GM21529 (cell line): ENCODE measurements at regions not wholly inside any gene's neighbourhood (a gene's known extent, or its start where the extent isn't known, plus 50 kb on each side); places are given as distances from the start of the nearest gene placed in this dataset.

ENCODE experiments used
- ATAC-seq: cut with Tn5 transposase; IDR thresholded peaks from one replicate; pipeline ENCODE4 v1.9.1; 2021; ENCODE audit not compliant: unreplicated experiment

DNA sequence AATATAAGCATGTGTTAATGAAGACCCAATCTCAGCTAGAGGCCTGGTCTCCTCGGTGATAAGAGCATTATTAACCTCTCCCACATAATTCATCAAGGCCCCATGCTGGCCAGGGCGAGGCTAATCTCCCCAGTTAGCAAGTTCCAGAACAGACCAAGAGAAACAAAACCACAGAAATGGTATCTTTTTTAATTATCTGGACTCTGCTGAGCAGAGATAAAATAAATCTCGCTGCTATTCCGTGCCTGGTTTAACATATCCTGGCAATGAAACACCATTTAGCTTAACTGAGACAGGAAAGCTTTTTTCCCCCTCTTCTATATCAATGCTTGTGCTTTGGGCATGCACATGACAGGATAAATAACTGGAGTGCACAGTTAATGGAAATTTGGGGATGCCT, 72.5 kb upstream of the ARHGEF3 start:
- no peak for ATAC-seq

DNA sequence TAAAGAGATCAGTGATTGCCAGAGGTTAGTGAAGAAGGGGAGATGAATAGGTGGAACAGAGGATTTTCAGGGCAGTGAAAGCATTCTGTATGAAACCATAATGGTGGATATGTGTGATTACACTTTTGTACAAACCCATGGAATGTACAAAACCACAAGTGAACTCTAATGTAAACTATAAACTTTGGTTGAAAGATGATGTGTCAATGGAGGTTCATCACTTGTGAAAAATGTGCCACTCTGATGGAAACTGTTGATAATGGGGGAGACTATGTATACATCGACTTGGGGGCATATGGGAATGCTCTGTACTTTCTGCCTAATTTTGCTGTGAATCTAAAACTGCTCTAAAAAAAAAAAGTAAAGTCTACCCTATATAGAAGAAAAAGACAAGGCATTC, 68.7 kb upstream of the ARHGEF3 start:
- no peak for ATAC-seq

DNA sequence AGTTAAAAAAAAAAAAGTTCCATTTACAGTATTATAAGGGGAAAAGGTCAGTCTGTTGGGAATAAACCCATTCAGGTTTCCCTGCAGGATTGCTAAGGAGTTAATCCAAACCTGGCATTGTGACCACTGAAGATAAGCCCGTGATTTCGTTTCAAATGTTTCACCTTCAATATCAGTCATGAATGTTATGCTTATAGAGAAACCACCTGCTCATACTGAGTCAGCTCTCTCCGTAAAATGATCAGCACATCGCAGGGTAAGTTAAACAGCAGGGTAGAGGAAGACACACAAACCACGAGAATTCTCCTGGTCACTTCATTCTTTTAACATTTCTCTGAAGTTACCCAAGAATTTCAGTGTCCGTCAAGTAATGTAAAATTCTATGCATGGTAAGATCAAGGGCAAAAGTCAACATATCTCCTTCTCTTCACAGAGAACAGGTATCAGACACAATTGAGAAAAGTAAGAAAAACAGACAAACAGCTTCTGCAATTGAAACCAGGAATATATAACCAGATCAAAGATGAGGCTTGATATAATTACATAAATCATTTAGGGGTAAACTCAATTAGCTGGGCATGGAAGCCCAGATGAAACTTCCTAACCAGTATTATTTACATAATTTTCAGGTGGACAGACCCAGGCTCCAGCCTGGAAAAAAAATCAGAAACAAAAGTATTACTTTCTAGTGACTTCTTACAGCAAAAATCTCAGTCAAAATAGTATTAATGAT, 67.6 kb upstream of the ARHGEF3 start:
- ATAC-seq, result no peak

DNA sequence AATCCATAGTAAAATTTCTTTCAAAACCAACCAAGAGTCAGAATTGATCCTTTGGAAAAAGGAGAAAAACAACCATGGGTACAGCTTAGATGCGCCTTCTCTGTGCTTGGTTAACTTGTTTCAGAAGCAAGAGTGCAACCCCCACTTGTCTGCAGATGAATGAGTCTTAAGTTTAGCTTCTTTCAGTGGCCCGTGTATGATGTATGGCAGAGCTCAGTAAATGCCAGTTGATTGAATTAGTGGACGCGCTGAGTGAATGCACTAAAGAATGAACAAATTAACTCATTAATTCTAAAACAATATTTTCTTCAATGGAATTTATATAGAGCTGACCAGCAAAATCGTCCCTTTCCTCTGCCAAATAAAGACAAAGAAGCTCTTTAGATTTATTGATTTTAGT, 67.0 kb upstream of the ARHGEF3 start:
- no peak for ATAC-seq

DNA sequence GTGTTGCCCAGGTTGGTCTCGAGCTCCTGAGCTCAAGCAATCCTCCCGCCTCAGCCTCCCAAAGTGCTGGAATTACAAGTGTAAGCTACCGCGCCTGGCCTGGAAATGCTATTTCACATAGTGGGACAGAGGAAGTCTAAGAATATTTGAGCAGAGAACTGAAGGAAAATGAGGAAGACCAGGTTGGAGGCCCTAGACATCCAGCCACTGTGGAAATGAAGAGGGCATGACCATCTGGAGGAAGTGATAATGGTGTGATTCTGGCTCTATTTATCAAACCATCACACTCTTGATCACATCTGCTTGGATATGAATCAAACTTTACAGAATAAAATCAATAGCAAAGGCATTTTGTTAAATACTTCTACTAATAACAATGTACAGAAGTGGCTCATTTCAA, 65.9 kb upstream of the ARHGEF3 start:
- ATAC-seq, result no peak

DNA sequence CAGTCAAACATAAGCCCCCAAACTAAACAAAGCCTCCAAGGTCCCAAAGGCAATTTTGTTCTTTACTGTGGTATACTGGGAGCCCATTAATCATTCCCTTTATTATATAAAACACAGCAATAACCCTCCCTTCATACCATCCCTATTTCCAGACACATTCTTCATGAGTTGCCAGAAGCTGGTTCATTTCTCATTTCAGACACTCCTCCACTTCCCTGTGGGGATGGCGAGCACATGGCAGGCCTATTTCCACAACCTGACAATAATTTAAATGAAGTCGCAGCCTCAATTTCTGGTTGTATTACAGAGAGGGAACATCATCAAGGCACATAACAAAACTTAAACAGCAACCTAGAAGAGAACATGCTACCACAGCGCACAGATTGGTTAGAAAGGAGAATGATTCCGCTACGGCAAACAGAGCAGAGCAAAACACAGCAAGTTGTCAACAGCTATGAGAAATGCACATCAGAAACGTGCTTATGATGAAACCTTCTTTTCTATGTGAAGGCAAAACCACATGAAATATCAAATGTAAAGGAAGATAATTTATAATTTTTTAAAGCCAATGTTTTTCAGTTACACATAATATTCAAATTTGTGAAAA, 63.3 kb upstream of the ARHGEF3 start:
- no peak for ATAC-seq

DNA sequence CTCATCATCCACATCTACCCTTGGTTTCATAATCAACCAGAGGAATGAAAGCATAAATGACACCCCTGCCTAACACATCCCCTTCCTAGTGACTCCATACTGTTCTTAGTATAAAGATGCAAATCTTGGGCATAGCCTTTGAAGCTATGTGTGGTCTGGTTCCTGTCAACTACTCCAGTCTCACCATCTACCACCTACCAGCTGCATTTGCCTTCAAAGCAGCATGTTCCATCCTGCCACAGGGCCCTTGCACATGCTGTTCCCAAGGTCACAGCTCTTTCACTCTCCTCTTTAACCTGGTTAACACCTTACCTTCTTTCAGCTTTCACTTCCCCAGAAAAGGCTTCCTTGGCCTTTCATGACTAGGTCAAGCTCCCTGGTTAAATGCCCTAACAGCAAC, 62.3 kb upstream of the ARHGEF3 start:
- ATAC-seq, result no peak

DNA sequence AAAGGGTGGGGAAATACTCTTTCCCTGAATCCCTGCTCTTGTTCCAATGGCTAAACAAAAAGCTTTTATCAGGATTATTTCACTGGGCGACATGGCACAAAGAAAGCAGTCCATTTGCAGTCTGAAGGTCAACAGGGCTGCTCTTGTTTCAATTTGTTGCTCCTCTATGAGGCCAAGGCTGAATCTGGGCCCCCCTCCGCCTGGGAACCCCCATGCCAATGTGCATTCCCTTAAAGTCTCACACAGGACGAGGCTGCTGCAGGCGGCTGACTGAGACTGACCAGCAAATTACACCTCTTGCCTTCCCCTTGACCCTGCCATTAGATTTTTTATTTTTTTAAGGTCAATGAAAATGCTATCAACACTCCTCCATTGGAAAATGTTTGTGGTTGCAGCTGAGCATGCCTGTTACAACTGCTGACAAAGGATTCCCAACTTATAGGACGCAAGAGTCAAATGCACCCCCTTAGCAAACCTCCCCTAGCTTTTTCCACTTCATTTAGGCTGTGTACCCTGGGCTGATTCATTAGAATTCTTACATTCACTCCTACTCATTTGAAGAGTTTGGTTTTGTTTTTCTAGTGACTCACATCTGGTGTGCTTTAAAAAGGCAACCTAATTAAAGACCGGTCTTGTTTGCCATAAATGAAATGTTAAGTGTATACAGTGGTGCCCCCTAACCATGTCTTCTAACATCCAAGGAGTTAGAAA, 60.8 kb upstream of the ARHGEF3 start:
- no peak for ATAC-seq

DNA sequence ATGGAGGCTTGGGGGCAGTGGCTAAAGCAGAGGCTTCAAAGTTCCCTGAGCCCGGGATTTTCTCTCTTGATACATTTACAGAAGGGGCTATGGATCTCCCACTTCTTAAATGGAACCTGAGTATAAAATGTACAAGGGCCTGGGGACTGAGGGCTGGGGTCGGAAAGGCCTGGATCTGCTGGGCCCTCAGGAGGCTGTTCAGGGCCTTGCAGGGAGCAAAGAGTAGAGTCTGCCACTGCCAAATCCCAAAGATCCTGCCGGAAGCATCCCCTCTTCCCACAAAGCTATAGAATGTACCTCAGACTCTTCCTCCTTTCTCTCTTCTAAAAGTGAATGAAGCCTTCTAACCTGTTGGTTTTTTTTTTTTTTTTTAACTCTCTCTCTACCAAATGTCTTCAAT, 59.8 kb upstream of the ARHGEF3 start:
- no peak for ATAC-seq

DNA sequence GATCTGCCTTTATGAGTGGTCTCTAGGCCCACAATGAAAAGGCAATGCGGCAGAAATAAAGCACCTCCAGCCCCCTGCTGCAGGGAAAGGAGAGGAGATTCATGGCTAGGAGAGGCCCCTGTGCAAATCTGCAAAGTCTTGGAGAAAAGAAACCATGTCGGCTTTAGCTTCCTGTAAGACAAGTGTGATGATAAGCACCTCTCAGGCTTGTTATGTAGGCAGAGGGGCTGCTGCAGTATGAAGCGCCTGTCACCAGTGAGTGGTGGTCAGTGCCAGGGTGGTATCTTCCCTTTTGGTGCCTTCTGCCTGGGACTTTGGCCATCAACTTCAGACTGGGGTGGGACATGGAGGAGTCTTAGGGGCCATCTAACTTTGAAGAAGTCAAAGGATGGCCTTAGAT, 59.2 kb upstream of the ARHGEF3 start:
- no peak for ATAC-seq

DNA sequence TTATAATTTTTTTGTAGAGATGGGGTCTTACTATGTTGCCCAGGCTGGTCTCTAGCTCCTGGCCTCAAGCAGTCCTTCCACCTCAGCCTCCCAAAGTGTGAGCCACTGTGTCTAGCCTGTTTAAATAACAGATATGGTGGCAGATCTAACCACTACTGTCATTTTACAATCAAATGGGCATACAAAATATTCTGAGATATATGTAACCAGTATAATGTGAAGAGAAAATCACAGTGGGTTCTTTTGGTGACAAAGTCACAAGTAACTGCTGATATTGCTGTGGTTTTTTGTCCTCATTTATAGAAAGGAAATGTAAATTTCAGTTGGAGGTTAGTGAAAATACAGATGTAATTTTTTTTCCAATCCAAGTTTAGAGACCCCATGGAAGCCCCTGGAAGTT, 58.6 kb upstream of the ARHGEF3 start:
- no peak for ATAC-seq

DNA sequence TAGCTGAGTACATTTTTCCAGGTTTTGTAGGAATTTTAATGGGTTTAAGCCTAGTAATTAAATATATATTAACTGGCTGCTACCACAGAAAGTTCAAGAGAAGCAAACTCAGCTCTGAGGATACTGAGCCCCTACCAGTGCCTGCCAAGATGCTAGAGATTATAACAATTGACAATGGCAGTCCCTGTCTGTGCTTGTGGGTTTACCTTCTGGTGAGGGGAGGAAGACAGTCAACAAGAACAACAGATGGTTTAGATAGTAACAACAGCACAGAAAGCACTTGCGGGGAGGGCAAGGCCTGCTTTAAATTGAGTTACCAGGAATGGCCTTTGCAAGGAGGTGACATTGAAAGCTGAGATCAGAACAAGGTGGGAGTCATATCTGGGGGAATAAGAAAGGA, 56.6 kb upstream of the ARHGEF3 start:
- ATAC-seq, result no peak

DNA sequence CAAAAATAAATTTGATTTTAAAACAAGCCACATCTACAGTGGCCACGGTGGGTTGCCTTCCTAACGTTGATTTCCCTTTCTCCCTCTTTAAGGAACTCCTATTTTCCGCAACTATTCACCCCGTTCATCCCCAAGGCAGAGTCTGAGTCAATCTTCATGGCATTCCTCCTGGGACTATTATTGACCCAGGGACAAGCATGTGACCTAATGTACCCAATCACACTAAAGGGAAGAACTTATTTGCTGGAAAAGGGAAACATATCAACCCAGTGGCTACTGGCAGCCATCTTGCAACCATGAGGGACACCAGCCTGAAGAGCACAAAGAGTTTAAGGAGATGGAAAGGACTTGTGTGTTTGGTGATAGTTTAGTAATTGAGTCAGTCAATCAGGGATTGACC, 55.4 kb upstream of the ARHGEF3 start:
- ATAC-seq, result no peak

DNA sequence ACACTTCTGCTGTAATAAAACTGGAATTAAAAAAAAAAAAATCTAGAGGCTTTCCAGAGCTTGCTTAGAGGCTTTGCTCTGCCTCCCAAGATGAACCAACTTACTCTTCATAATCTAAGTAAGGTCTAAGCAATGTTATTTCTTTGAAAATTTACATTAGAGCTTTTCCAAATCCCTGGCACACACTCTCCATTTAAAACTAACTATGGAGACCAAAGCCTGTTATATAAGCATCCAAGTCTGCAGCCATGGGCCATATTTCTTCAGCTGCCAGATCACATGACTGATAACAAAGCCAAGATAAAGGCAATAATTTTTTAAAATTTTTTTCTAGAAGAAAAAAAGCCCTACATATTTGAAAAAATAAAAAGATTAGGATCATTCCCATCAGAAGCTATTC, 55.0 kb upstream of the ARHGEF3 start:
- ATAC-seq, result no peak

DNA sequence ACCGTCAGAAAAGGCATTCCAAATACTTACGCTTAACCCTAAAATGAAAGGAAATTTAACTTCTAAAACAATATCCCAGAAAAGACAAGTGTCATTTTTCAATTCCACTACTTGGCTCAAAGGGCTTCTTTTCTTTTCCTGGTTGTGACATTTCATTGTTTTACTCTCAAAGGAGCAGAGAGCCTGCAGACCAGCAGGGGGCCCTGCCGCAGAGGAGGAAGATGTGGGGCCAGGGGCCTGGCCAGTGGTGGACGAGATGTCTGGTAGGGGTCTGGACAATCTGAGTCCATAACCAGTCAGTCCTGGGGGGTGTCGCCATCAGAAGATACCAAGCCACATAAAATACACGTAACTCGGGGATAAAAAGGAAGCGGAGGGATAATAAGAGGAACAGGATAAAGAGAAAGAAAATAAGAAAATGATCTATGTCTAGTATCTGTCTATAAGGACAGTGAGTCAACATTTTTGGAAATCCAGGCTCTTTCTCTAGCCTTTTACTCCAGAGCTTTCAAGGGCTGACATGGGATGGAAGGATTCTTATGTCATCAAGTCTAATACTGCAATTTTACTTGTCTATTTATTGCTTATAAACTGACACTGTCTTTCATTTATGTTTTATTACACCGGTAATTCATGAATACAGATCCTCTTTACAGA, 54.2 kb upstream of the ARHGEF3 start:
- no peak for ATAC-seq

DNA sequence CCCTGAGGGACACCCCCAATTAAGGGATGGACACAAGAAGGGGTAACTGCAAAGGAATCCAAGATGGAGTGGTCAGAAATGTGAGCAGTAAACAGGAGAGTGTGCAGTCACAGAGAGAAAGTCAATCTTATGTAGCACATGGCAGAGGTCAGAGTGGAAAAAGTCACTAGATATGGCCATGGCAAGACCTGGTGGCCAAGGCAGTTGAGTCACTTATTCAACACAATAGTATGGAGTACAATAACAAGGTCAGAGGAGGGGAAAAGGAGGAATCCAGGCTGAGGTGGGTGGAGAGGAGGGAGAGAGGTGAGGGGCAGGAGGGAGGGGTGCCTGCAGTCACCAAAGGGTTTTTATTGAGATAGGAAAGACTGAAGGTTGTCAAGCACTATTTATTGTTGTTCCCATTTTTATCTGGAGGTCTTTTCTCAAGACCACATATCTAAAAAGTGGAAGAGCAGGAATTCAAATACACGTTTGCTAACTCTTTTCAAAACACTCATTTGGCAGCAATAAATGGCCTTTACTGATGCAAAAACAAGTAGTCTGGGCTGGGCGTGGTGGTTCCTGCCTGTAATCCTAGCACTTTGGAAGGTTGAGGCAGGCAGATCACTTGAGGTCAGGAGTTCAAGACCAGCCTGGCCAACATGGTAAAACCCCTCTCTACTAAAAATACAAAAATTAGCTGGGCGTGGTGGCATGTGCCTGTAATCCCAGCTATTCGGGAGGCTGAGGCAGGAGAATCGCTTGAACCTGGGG, 53.3 kb upstream of the ARHGEF3 start:
- no peak for ATAC-seq

DNA sequence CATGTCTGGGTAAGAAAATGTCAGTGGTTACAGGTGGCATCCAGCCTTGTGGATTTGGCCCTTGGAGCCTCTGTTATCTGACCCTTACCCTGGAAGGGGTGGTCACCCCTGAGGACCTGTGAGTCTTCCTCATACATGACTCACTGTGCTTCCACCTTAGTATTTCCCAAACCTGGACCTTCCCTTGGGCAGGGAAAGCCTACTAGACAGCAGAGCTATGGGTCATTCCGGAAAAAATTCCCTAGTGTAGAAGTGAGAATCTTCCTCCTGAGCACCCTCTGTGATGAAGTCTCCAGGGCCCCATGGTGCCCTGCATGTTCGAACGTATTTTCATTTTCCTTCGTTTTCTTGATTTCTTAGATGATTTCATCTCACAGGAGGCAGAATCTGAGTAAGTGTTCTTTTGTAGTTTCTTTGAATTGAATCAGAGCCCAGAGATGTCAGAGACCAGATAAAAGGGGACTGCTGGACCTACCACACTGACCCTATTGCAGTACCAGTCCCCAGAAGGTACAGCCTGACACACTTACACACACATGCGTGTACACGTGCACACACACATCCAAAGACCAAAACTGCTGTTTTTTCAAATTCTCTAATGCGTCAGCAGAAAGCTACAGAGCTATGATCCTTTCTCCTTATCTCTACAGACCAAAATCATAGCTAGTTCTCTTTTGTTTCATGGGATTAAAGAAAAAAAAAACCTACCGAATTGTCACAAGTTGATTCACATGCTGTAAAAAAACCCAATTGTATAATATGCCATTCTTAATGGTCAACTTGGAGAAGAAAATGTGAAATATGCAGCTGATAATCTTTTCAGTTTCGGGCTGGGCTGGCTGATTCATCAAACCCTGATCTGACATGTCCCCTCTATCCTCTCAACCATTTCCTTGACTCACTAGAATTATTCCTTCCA, 50.5 kb upstream of the ARHGEF3 start:
- ATAC-seq, result no peak
